ENCODE measurements at regions not wholly inside any gene's neighbourhood (a gene's known extent, or its start where the extent isn't known, plus 50 kb on each side); places are given as distances from the start of the nearest gene placed in this dataset.
"Not testable (repeated sequence)": the region's sequence is repeated elsewhere in the genome, so short reads cannot be mapped to it uniquely, and the experiment has no call there.

GRCh38 chr6:27582928-27583725 lies 110.2 kb upstream of the ZNF184 start:
- DNase-seq (ENCODE audit: low read depth), result peak; percentile 73

DNA sequence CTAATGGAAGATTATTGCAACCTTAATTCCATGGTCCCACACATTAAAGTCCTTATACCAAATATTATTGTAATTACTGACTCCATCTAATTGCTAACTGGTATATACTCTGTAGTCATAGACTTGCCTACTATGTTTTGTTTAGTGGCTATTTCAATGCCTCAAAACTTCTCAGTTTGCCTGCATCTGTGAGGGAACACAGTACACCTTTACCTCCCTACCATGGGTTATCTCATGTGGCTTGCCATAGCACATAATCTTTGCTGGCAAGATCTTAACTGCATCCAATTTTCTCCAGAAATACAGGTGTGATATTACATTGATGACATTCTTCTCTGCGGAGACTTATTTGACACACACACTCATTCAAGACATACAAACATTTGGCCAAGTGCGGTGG lies 107.1 kb upstream of the ZNF184 start:
- no peak for DNase-seq (ENCODE audit: low read depth)

GRCh38 chr6:27577922-27578321 lies 105.0 kb upstream of the ZNF184 start:
- DNase-seq (ENCODE audit: low read depth), result no peak

GRCh38 chr6:27575594-27576361 lies 102.9 kb upstream of the ZNF184 start:
- peak; percentile 60 for DNase-seq (ENCODE audit: low read depth)

- DNase-seq (ENCODE audit: low read depth), result no peak
Observed at GRCh38 chr6:27568226-27568897, 95.5 kb upstream of the ZNF184 start.

DNA sequence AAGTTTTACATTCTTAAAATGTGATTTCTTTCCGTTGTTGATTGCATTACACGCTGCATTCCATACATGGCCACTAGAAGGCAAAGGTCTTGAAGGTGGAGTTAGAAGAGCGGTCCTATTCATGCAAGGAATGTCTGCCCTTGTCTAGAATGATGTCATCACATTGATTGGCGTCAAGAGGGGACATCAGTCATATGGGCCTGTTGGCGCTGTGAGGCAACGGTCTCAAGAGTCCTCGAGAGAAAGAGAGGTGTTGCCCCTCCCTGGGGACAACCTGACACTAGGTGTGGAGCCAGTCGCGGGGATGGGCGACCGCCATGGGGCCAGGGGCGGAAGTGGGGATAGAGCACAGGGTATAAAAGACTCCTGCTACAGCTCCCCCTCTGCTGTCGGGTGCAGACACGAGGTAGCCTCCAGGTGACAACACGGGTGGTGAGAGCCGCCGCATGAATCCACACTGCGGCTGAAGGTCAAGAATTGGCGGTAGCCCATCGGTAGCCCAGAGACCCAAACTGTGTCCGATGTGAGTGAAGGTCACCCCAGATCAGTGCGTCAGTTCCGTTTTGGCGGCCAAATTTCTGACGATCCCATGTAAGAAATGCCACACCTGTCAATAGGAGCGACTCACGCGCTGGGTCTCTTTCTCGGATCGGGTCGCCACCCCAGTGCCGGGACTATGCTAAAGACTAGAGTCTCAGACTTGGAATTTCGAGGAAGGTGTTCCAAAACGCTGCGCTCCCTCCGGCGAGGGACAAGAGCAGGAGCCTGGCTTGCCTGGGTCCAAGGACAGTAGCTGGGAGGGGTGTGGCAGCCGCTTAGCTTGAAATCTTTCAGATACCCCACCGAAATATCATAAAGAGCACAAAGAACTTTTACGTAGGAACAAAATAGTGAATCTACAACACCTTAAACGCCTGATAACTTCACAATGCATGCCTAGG lies 93.2 kb upstream of the ZNF184 start:
- no peak for DNase-seq (ENCODE audit: low read depth)

GRCh38 chr6:27562027-27562410 lies 89.1 kb upstream of the ZNF184 start:
- DNase-seq (ENCODE audit: low read depth), result no peak

DNA sequence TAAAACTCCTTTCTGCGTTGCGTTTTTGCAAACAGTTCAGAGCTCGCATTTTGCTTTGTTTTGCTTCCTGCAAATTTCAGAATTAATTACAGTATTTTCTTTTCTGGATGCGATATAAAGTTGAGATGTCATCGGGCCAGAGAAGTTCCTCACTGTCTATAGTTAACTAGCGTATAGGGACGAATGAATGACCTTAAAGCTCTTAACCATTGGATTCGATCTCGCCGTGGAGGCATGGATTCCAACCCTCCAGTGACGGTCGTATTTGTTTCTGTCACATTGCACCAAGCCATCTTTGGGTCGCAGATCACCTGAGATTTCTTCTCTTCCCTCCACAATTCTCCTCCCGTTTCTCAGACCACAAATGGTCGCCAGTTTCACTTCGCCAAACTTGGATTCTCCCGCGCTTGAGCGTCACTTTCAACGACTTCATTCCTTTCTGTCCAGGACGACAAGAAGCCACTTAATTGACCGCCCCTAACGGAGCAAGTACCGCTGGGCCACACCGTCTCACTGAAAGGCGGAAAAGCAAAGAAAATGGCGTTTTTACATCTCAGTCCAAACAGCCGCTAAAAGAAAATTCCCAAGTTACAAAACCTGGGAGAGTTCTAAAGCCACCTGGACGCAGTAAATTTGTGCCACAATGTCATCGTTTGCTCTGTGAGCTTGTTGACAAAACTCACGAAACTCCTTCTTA lies 85.3 kb upstream of the ZNF184 start:
- DNase-seq (ENCODE audit: low read depth), result no peak

- DNase-seq (ENCODE audit: low read depth), result no peak
Observed at GRCh38 chr6:27556406-27556805, 83.5 kb upstream of the ZNF184 start.

DNA sequence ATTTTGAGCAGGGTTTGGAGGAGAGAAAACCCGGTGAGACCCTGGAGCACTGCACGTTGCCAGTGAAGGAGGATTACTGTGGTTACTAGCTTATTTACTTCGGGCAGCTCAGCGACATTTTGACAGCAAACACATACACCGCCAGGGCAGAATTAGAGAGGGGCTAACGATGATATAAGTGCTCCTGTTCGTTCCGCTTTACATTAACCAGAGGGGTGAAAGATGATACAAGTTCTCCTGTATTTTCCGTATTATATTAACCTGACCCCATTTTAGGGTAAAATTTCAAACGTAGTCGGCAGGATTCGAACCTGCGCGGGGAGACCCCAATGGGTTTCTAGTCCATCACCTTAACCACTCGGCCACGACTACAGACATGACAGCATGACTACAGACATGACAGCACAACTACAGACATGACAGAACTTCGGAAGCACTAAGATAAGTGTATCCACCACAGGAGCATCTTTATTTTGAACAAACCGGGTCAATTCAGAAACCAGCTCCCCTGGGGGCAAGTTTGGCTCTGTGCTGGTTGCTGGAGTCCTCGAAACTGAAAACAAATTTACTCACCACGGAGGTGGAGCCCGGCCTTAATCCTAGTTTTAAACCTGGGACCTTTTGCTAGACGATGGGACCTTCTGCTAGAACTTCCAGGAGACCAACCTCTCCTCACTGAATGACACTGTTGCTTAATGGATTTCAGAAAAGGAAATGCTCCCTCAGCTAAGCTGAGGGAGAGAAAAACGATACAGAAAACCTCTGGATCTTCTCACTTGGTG lies 80.4 kb upstream of the ZNF184 start:
- peak; percentile 77 for DNase-seq (ENCODE audit: low read depth)

DNA sequence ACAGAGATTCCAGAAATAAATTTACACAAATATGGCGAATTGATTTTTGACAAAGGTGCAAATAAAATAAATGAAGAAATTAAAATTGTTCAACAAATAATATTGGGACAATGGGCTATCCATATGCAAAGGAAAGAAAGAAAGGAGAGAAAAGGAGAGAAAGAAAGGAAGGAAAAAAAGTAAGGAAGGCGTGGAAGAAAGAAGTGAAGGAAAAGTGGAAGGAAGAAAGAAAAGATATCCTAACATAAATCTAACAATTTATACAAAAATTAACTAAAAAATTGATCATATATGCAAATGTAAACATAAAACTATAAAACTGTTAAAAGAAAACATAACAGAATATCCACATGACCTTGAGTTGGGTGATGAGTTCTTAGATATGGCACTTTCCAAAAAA lies 78.7 kb upstream of the ZNF184 start:
- no peak for DNase-seq (ENCODE audit: low read depth)

DNA sequence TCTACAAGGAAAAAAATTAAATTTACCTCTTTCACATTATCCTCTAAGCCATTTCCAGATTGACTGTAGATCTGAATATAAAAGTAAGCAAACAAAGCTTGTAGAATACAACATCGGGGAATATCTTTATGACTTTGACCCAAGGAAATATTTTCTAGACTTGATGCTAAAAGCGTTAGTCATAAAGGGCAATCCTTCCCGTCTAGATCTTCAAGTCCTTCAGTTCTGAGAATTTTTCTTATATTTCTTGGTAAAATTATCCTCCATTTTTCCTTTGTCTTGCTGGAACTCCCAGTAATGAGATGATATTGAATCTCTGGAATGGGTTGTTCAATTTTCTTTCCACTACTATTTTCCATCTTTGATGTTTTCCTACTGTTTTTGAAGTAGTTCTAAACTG lies 77.8 kb upstream of the ZNF184 start:
- no peak for DNase-seq (ENCODE audit: low read depth)

GRCh38 chr6:27549241-27549598 lies 76.3 kb upstream of the ZNF184 start:
- not testable (repeated sequence) for DNase-seq (ENCODE audit: low read depth)

GRCh38 chr6:27547157-27548075 lies 74.5 kb upstream of the ZNF184 start:
- peak; percentile 79 for DNase-seq (ENCODE audit: low read depth)

DNA sequence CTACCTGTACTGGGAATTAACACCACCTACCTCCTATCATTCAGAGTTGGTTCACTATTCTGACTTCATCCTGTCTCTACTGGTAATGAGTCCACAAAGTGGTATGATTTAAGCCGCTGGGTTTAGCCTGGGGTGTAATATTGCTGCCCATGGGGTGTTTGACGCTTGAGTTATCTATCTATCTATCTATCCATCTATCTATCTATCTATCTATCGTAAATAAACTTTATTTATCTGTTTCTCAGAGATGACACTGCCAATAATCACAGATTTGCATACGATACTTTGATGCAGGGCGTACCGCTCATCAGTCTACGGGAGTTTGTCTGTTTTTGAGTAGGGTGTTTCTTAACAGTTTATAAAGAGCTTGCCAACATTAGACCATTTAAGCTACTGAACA lies 73.6 kb upstream of the ZNF184 start:
- DNase-seq (ENCODE audit: low read depth), result no peak

DNA sequence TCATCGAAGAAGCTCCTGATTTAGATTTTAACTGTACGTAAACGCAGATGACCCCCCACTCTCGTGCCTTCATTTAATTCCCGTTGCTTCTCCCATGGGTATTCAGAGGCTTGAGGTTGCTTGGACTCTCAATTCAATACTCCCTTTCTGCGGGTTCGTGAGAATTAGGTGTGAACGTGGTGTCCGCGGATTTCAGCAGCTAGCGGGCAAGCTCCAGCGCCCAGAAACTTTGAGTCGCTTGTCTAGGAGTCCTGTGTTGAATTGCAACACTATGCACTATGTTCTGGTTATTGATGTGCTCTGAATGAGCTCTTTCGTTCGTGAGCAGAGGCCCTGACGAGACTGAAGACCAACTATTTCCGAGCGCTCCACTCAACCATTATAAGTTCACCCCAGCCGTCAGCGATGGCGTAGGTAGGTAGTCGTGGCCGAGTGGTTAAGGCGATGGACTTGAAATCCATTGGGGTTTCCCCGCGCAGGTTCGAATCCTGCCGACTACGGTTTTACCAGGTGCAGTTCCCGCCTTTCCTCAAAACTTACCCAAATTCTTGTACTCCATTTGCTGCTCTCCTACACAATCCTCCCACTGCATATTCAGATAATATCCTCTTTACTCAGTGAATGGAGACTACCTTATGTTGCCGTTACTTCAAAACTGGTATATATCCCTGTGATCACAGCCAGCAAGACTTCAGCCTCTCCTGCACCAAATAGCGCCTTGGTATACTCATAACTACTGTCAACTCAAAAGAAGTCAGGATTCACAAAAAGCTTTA lies 72.6 kb upstream of the ZNF184 start:
- peak; percentile 87 for DNase-seq (ENCODE audit: low read depth)

DNA sequence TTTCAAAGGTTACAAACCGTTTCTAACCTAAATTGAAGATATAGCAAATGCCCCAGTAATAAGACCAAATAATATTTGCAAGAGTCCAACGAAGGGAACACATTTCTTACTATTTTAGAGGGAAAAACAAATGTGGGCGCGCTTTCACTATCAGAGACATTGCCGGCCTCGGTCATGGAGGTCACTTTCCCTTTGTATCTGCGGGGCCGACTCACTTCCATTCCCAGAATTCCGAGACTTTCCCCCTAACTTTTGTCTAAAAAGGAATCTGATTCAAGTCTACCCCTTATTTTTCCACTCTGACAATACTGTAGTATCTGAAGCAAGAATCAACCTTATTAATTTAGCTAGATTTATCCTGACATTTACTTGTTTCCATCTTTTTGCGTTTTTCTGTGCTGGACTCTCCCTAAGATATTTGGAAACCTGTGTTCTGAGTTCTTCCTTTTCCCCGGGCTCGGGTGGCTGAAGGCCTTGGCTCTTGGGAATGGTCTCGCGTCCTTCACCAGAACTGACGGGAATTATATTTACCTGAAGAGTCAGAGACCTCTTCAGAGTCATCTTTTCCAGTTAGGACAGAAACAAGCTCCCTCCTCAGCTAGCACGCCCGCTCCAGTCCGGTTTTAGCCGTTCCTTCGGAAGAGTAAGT lies 71.8 kb upstream of the ZNF184 start:
- no peak for DNase-seq (ENCODE audit: low read depth)

DNA sequence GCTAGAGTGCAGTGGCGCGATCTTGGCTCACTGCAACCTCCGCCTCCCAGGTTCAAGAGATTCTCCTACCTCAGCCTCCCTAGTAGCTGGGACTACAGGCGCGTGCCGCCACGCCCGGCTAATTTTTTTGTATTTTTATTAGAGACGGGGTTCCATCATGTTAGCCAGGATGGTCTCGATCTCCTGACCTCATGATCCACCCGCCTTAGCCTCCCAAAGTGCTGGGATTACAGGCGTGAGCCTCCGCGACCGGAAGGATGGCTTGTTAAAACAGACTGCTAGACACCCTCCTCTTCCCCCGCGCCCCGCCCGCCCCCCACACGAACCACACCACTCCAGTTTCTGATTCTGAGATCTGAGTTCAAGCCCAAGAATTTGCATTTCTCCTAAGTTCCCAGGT lies 71.2 kb upstream of the ZNF184 start:
- peak; percentile 17 for DNase-seq (ENCODE audit: low read depth)

Measured in iris pigment epithelial cell (primary cell).